ENCODE measurements at regions not wholly inside any gene's neighbourhood (a gene's known extent, or its start where the extent isn't known, plus 50 kb on each side); places are given as distances from the start of the nearest gene placed in this dataset.
"Not testable (repeated sequence)": the region's sequence is repeated elsewhere in the genome, so short reads cannot be mapped to it uniquely, and the experiment has no call there.

GRCh38 chr1:47491341-47491753, 53.5 kb downstream of the FOXD2 start:
- no peak for DNase-seq (ENCODE audit: low spot score)

- no peak for DNase-seq (ENCODE audit: low spot score)
Measured at GRCh38 chr1:47495176-47495713, 57.4 kb downstream of the FOXD2 start.

GRCh38 chr1:47498551-47498950, 60.7 kb downstream of the FOXD2 start:
- DNase-seq (ENCODE audit: low spot score), result no peak

- DNase-seq (ENCODE audit: low spot score), result no peak
Measured at GRCh38 chr1:47501069-47501468, 63.2 kb downstream of the FOXD2 start.

- DNase-seq (ENCODE audit: low spot score), result no peak
Measured at GRCh38 chr1:47502746-47503370, 65.0 kb downstream of the FOXD2 start.

GRCh38 chr1:47504840-47505239, 67.0 kb downstream of the FOXD2 start:
- DNase-seq (ENCODE audit: low spot score), result not testable (repeated sequence)

- DNase-seq (ENCODE audit: low spot score), result no peak
Measured at GRCh38 chr1:47505267-47505666, 67.4 kb downstream of the FOXD2 start.

GRCh38 chr1:47506053-47506452, 68.2 kb downstream of the FOXD2 start:
- DNase-seq (ENCODE audit: low spot score), result no peak

- no peak for DNase-seq (ENCODE audit: low spot score)
Measured at GRCh38 chr1:47507144-47507543, 69.3 kb downstream of the FOXD2 start.

- DNase-seq (ENCODE audit: low spot score), result peak; percentile 63
Measured at GRCh38 chr1:47507881-47508701, 70.2 kb downstream of the FOXD2 start.

- DNase-seq (ENCODE audit: low spot score), result peak; percentile 45
Measured at GRCh38 chr1:47508702-47509431, 71.0 kb downstream of the FOXD2 start.

- DNase-seq (ENCODE audit: low spot score), result no peak
Measured at GRCh38 chr1:47510282-47510811, 72.5 kb downstream of the FOXD2 start.

- no peak for DNase-seq (ENCODE audit: low spot score)
Measured at GRCh38 chr1:47511825-47512224, 74.0 kb downstream of the FOXD2 start.

GRCh38 chr1:47513393-47513792, 75.5 kb downstream of the FOXD2 start:
- no peak for DNase-seq (ENCODE audit: low spot score)

- DNase-seq (ENCODE audit: low spot score), result no peak
Measured at GRCh38 chr1:47514229-47514628, 76.4 kb downstream of the FOXD2 start.

- DNase-seq (ENCODE audit: low spot score), result no peak
Measured at GRCh38 chr1:47515164-47515789, 77.4 kb downstream of the FOXD2 start.

GRCh38 chr1:47517946-47518345, 80.1 kb downstream of the FOXD2 start:
- no peak for DNase-seq (ENCODE audit: low spot score)

- no peak for DNase-seq (ENCODE audit: low spot score)
Measured at GRCh38 chr1:47519491-47519890, 81.6 kb downstream of the FOXD2 start.

- DNase-seq (ENCODE audit: low spot score), result no peak
Measured at GRCh38 chr1:47519971-47520370, 82.1 kb downstream of the FOXD2 start.

- DNase-seq (ENCODE audit: low spot score), result no peak
Measured at GRCh38 chr1:47521034-47521881, 83.4 kb downstream of the FOXD2 start.
